HL-60/S4 treated with retinoic acid at 250 ng/mL for 4 days and 3 days (cell line): ENCODE measurements at regions not wholly inside any gene's neighbourhood (a gene's known extent, or its start where the extent isn't known, plus 50 kb on each side); places are given as distances from the start of the nearest gene placed in this dataset.
"Not testable (repeated sequence)": the region's sequence is repeated elsewhere in the genome, so short reads cannot be mapped to it uniquely, and the experiment has no call there.

Source experiments
- in situ Hi-C: fragments of 300-500 bp; cut with MboI; formaldehyde crosslinking; loops from 2 replicates; pipeline ENCODE4 v1.7.0; 2022; ENCODE audit warnings: low sequenced_read_pairs

- in situ Hi-C loops = not testable (repeated sequence)
These were observed 252.5 kb upstream of the SULF2 start for GRCh38 chr20:48037798-48038197.

- in situ Hi-C loops = no loop called here
These were observed 250.9 kb upstream of the SULF2 start for GRCh38 chr20:48035961-48036731.

- in situ Hi-C loops = no loop called here
These were observed 249.5 kb upstream of the SULF2 start for GRCh38 chr20:48034751-48035150.

- in situ Hi-C loops = not testable (repeated sequence)
These were observed 247.7 kb upstream of the SULF2 start for GRCh38 chr20:48033005-48033404.

- in situ Hi-C loops = no loop called here
These were observed 245.8 kb upstream of the SULF2 start for GRCh38 chr20:48031122-48031521.

GRCh38 chr20:48026981-48027592, 241.8 kb upstream of the SULF2 start:
- in situ Hi-C loops = no loop called here

GRCh38 chr20:48025661-48026060, 240.4 kb upstream of the SULF2 start:
- in situ Hi-C loops = no loop called here

- in situ Hi-C loops = no loop called here
These were observed 239.8 kb upstream of the SULF2 start for GRCh38 chr20:48025051-48025515.

GRCh38 chr20:48024539-48024938, 239.3 kb upstream of the SULF2 start:
- in situ Hi-C loops = no loop called here

GRCh38 chr20:48020696-48021095, 235.4 kb upstream of the SULF2 start:
- in situ Hi-C loops = not testable (repeated sequence)

GRCh38 chr20:48019940-48020339, 234.7 kb upstream of the SULF2 start:
- in situ Hi-C loops = no loop called here

- in situ Hi-C loops = no loop called here
These were observed 234.2 kb upstream of the SULF2 start for GRCh38 chr20:48019496-48019895.

- in situ Hi-C loops = not testable (repeated sequence)
These were observed 233.6 kb upstream of the SULF2 start for GRCh38 chr20:48018851-48019250.

GRCh38 chr20:48017992-48018391, 232.7 kb upstream of the SULF2 start:
- in situ Hi-C loops = no loop called here

- in situ Hi-C loops = no loop called here
These were observed 232.2 kb upstream of the SULF2 start for GRCh38 chr20:48017509-48017908.

GRCh38 chr20:48015943-48016723, 230.9 kb upstream of the SULF2 start:
- in situ Hi-C loops = no loop called here

- in situ Hi-C loops = no loop called here
These were observed 230.0 kb upstream of the SULF2 start for GRCh38 chr20:48015141-48015910.

GRCh38 chr20:48012401-48012974, 227.2 kb upstream of the SULF2 start:
- in situ Hi-C loops = no loop called here

- in situ Hi-C loops = no loop called here
These were observed 225.7 kb upstream of the SULF2 start for GRCh38 chr20:48011025-48011424.

- in situ Hi-C loops = no loop called here
These were observed 225.3 kb upstream of the SULF2 start for GRCh38 chr20:48010623-48011022.
